HL-60 (cell line): ENCODE measurements at regions not wholly inside any gene's neighbourhood (a gene's known extent, or its start where the extent isn't known, plus 50 kb on each side); places are given as distances from the start of the nearest gene placed in this dataset.

ENCODE experiments used
- CTCF ChIP-seq: IDR thresholded peaks from one replicate; pipeline ENCODE4 v1.5.1; 2011; ENCODE audit warnings: low read length, control low read depth, inconsistent platforms; ENCODE audit not compliant: insufficient read depth
- GABPA ChIP-seq: IDR thresholded peaks from 2 replicates; pipeline ENCODE4 v1.6.1; 2012; ENCODE audit warnings: low read depth

- no peak for TF ChIP-seq CTCF
- no peak for TF ChIP-seq GABPA
These were observed 533.3 kb upstream of the GHITM start for GRCh38 chr10:83605783-83606630.
